Muscle of back (tissue), 3 donors: ENCODE measurements at regions not wholly inside any gene's neighbourhood (a gene's known extent, or its start where the extent isn't known, plus 50 kb on each side); places are given as distances from the start of the nearest gene placed in this dataset.
"Not testable (repeated sequence)": the region's sequence is repeated elsewhere in the genome, so short reads cannot be mapped to it uniquely, and the experiment has no call there.

ENCODE experiments used
- DNase-seq, 3 donors: peaks; one replicate each; pipeline versions ENCODE4 v3.0.0 to v3.0.0-alpha.2; 2013

DNA sequence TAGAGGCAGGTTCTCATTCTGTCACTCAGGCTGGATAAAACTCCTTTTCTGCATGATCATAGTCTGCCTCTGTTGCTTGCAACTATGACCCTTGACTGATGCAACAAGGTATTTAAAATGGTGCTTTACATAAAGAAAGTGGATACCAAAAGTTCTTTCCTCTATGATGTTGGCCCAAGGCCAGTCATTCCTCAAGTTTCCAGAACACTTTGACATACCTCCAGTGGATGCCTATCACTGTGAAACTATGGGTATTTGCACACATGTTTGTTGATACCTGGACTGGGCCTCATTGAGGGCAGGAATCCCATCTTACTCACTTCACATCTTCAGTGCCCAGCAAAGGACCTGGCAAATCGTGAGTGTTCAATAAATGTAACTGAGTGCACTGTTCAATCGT lies 159.0 kb upstream of the ZC3H12C start:
- no peak for DNase-seq

- no peak for DNase-seq
These were observed 156.5 kb upstream of the ZC3H12C start for GRCh38 chr11:109936661-109937180.

DNA sequence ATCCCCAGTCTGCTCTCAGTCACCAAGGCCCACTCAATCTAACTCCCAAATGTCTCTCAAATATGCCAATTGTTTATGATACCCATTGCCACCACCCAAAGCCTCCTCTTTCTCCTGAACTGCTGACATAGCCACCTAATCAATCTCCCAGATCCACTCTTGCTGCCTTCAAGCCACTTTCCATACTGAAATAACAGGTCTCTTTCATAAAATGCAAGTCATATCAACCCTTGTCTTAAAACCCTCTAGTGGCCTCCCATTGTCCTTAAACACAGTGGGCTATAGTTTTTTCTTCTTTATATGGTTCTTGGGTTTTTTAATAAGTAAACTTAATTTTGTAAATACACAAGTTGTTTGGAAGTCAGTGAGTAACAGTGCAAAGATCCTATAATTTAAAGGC lies 155.2 kb upstream of the ZC3H12C start:
- DNase-seq = no peak

DNA sequence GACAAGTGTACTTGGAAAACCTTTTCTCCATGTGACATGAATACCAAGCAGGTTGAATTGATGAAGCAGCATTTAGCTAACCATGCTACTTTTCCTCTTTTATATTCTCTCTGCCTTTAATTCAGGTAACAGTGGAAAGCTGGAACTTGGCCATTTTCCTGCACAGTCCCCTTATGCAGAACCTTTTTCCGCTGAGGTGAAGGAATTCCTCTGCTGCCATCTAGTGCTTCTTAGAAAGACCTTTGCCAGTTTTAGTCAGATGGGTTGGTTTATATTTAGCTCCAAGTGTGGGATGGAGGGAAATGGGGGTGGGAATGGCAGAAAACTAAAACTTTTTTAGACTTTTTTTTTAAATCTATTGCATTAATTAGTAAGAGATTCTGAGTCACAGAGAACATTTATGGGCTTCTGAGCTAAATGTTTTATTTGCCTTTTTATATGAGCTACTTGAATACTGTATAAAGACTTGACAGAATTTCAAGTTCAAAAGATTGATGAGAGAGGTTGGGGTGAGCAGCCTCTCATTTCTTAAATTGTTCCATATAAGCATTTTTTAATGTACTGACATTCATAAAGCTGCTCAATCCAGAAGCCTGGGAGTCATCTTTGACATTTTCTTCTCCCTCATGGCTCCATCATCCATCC lies 153.9 kb upstream of the ZC3H12C start:
- peak; percentile 67 to 83 (median 74) for DNase-seq

DNA sequence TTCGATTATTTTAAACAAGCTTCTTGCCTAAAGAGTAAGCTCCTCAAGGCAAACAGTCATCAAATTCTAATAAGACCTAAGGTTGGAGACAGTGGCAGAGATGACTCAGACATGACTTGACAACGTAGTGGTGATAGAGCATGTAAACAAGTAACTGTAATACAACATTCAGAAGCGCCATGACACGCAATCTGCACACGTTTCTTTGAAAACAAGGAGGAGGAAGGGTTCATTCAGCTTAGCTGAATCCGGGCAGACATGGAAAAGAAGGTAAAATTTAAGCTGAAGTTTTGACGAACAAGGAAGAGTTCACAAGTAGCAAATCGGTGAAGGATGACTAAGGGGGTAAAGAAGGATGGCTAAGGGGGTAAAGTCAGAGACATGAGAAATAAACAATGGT lies 152.4 kb upstream of the ZC3H12C start:
- no peak for DNase-seq

- DNase-seq = no peak
These were observed 147.4 kb upstream of the ZC3H12C start for GRCh38 chr11:109945626-109946321.

- peak; percentile 90 to 93 (median 90) for DNase-seq
These were observed 146.8 kb upstream of the ZC3H12C start for GRCh38 chr11:109946322-109946846.

- no peak for DNase-seq
These were observed 138.7 kb upstream of the ZC3H12C start for GRCh38 chr11:109954534-109954933.

- no peak for DNase-seq
These were observed 136.9 kb upstream of the ZC3H12C start for GRCh38 chr11:109956124-109956793.

DNA sequence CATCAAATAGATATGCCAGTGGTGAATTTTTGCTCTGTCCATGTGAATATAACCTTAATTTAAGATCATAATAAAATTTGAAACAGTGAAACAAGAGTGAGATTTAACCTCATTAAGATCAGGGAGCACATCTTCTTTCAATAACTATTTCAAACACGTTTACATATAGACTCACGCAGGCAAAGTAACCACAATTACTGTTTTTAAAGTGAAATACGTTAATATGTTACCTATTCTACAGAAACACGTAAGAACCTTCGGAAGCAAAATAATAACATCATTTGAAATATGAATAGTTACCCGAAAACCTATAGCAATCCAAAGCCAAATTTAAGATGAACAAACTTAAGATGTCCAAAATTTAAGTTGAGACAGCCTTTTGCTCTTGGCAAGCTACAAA lies 136.2 kb upstream of the ZC3H12C start:
- no peak for DNase-seq

GRCh38 chr11:109957601-109958000 lies 135.6 kb upstream of the ZC3H12C start:
- DNase-seq = no peak

DNA sequence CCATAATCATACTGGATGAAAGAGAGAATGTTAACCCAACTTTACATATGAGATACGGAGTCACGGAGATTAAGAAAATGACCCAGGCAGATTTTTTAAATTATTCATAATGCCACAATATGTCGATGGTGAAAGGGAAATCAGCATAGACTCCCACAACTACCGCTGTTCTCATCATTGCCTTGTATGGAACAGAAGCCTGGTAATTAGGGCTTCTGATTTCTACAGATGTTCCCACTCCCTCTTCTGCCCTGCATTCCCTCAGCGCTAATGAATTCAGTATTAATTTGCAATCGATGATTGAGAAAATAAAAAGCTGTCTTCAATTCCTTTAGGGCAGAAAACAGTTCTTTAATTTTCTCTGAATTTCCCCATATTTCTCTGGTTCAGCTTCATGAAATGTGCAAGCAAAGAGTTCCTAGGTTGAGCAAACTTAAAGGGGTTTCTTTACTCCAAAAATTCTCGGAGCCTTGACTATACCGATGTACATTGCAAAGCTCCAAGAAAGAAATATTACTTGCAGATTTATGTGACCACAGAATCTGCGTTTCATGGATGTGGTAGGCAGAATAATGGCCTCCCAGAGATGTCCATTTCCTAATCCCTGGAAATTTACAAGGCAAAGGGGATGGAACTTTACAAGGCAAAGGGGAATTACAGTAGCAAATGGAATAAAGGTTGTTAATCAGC lies 134.9 kb upstream of the ZC3H12C start:
- DNase-seq = no peak

DNA sequence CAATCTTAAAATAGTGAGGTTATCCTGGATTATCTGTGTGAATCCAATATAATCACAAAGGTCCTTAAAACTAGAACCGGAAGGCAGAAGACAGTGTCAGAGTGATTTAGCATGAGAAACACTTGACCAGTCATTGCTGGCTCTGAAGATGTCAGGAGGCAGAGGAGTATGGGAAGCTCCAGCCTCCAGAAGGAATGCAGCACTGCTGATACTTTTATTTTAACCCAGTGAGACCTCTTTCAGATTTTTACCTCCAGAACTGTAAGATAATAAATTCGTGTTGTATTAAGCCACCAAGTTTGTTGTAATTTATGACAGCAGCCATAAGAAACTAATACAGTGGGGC lies 134.4 kb upstream of the ZC3H12C start:
- DNase-seq = no peak

- DNase-seq = peak; percentile 28 to 77 (median 63)
These were observed 132.4 kb upstream of the ZC3H12C start for GRCh38 chr11:109960831-109961230.

GRCh38 chr11:109961261-109961660 lies 131.9 kb upstream of the ZC3H12C start:
- no peak for DNase-seq

- DNase-seq = no peak
These were observed 130.1 kb upstream of the ZC3H12C start for GRCh38 chr11:109963101-109963500.

DNA sequence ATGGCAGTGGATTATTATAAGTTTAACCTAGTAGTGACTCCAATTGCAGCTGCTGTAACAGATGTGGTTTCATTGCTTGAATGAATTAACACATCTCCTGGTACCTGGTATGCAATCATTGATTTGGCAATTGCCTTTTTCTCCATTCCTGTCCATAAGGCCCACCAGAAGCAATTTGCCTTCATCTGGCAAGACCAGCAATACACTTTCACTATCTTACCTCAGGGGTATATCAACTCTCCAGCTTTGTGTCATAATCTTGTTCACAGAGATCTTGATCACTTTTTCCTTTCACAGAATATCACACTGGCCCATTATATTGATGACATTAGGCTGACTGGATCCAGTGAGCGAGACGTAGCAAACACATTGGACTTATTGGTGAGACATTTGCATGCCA lies 128.7 kb upstream of the ZC3H12C start:
- DNase-seq = no peak

- DNase-seq = not testable (repeated sequence)
These were observed 127.7 kb upstream of the ZC3H12C start for GRCh38 chr11:109965445-109965844.

DNA sequence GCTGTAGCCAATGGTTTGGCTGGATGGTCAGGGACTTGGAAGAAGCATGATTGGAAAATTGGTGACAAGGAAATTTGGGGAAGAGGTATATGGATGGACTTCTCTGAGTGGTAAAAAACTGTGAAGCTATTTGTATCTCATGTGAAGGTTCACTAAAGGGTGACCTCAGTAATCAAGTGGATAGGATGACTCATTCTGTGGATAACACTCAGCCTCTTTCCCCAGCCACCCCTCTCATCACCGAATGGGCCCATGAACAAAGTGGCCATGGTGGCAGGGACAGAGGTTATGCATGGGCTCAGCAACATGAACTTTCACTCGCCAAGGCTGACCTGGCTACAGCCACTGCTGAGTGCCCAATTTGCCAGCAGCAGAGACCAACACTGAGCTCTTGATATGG lies 127.3 kb upstream of the ZC3H12C start:
- not testable (repeated sequence) for DNase-seq

GRCh38 chr11:109967136-109967535 lies 126.1 kb upstream of the ZC3H12C start:
- DNase-seq = not testable (repeated sequence)

- no peak for DNase-seq
These were observed 124.9 kb upstream of the ZC3H12C start for GRCh38 chr11:109968299-109968698.

DNA sequence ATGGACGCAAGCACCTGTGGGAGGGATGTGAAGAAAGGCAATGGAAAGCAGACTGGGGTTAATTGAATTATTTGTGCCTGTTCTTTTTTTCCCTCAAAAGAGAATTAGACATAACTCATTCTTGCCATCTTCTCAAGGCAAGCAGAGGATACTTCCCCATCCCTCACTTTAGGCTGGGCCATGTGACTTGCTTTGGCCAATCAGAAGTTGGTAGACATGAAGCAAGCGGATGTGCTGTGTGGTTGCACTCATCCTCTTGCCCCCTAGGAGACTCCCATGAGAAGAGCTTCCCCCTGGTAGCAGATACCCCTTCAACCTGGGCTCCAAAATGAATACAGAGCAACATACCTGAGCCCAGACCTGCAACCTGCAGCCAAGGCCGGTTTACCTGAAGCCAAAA lies 124.4 kb upstream of the ZC3H12C start:
- no peak for DNase-seq
